HUES6 (cell line): ENCODE measurements at regions not wholly inside any gene's neighbourhood (a gene's known extent, or its start where the extent isn't known, plus 50 kb on each side); places are given as distances from the start of the nearest gene placed in this dataset.

Experiments
- H3K27ac ChIP-seq: 2 replicates; pipeline ENCODE4 v1.7.0; 2013; ENCODE audit warnings: low read depth, mild to moderate bottlenecking, low read length, inconsistent platforms
- H3K27me3 ChIP-seq: 2 replicates; pipeline ENCODE4 v1.6.1; 2013; ENCODE audit warnings: low read length; ENCODE audit not compliant: control insufficient read depth, insufficient read depth
- H3K36me3 ChIP-seq: 2 replicates; pipeline ENCODE4 v1.6.1; 2013; ENCODE audit warnings: low read length; ENCODE audit not compliant: control insufficient read depth, insufficient read depth
- H3K4me1 ChIP-seq: 2 replicates; pipeline ENCODE4 v1.6.1; 2013; ENCODE audit warnings: low read length; ENCODE audit not compliant: control insufficient read depth, insufficient read depth
- H3K4me3 ChIP-seq: 2 replicates; pipeline ENCODE4 v1.5.1; 2013; ENCODE audit warnings: low read depth, low read length
- H3K9ac ChIP-seq: one replicate; pipeline ENCODE4 v1.6.1; 2013; ENCODE audit warnings: mild to moderate bottlenecking, low read length
- H3K9me3 ChIP-seq: 2 replicates; pipeline ENCODE4 v1.6.1; 2013; ENCODE audit warnings: low read depth, low read length; ENCODE audit not compliant: control insufficient read depth, insufficient read depth

DNA sequence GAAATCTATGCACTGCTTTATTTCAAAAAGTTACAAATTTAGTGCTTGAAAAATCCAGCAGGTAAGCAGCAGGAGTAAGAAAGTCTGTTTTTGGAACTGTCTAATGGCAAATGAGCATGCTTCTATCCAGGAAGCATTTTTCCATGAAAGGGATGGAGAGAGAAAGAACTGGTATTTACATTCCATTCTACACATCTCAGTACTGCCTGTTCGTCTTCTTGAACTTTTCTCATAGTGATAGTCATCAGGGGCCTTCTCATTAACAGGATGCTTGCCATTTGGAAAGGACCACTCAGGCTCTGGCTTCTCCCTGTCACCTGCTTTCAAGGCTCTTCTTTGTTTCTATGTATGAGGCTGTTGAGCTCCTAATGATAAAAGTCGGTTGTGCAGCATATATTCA, 267.3 kb upstream of the IL12A start:
- H3K9ac ChIP-seq: no peak overlapping the region
- H3K27me3 ChIP-seq: no peaks in the 10 kb centered on the region
- H3K4me1 ChIP-seq: no peaks in the 10 kb centered on the region
- H3K9me3 ChIP-seq: no peaks in the 10 kb centered on the region
- H3K36me3 ChIP-seq: no peaks in the 10 kb centered on the region
- H3K27ac ChIP-seq: no peak overlapping the region
- no peak overlapping the region for H3K4me3 ChIP-seq

DNA sequence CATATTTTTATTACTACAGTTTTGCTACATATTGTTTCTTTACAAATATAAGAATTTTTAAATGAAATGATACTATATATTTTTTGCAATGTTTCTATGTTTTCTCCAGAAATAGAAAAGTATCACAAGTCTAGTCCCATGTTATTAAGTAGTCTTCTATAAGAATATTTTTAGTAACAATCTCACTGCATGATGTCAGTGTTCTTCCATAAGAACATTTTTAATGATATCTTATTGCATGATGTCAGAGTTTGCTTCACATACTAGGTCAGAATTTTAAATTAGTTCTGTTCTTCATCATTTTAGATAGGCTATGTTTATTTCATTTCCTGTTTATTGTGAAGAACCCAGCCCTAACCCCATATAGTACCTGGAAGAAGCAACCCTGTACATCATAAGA, 265.3 kb upstream of the IL12A start:
- H3K36me3 ChIP-seq: no peaks in the 10 kb centered on the region
- no peak overlapping the region for H3K4me3 ChIP-seq
- no peak overlapping the region for H3K27ac ChIP-seq
- no peaks in the 10 kb centered on the region for H3K27me3 ChIP-seq
- H3K9ac ChIP-seq: no peak overlapping the region
- H3K4me1 ChIP-seq: no peaks in the 10 kb centered on the region
- no peaks in the 10 kb centered on the region for H3K9me3 ChIP-seq

DNA sequence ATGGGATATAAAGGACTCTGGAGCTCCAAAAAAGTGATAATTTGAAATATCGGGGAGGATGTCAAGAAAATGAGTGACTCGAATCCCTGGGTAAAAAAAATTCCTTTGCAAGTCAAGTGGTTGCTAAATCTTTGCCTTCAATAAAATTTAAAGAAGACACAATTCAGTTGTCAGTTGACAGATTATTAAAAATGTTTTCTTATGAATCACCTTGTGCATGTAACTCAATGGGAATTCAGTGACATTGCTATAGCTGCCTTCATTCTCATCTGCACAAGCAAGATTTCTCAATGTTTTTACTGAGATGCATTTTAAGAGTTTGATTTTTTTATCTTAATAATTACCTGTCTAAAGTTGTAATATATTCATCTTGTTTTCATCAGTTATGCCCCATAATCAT, 264.0 kb upstream of the IL12A start:
- no peaks in the 10 kb centered on the region for H3K36me3 ChIP-seq
- no peak overlapping the region for H3K9ac ChIP-seq
- no peaks in the 10 kb centered on the region for H3K9me3 ChIP-seq
- no peaks in the 10 kb centered on the region for H3K4me1 ChIP-seq
- no peak overlapping the region for H3K4me3 ChIP-seq
- H3K27ac ChIP-seq: no peak overlapping the region
- no peaks in the 10 kb centered on the region for H3K27me3 ChIP-seq

DNA sequence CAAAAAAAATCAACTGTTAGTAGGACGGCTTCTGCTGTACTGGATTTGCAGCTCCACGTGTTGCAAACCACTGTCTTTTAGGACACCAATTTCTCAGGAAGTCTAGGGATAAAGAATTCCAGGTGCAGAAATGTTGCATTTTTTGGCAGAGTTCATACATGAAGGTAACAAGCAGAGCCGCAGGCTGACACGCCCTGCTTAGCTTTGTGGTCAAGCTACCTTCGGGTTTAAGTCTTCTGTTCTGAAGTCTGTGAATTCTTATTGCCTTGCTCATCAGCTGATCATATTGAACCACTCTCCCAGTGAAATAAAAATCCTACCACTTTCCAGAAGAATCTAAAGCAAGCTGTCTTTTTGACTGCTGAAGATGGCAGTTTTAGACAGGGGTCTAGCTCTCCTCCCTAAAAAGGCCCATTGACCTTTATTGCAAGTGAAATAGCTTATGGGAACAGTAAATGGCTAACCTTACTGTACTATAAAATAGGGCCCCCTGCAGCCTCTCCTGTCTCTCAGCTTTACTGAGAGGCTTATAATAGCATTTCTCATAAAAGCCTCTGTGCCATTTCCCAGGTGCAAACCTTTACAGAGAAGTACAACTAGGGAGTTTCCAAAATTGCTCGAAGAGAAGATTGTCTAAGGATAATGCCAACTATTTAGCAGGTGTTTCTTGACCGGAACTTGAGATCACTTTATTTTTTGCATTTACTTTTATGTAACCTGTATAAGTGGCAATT, 262.2 kb upstream of the IL12A start:
- no peaks in the 10 kb centered on the region for H3K9me3 ChIP-seq
- no peak overlapping the region for H3K9ac ChIP-seq
- no peak overlapping the region for H3K27ac ChIP-seq
- no peaks in the 10 kb centered on the region for H3K27me3 ChIP-seq
- H3K4me3 ChIP-seq: no peak overlapping the region
- no peaks in the 10 kb centered on the region for H3K36me3 ChIP-seq
- H3K4me1 ChIP-seq: peaks cover 4% of the 10 kb centered on the region; the same call in 1 of the 2 replicates

DNA sequence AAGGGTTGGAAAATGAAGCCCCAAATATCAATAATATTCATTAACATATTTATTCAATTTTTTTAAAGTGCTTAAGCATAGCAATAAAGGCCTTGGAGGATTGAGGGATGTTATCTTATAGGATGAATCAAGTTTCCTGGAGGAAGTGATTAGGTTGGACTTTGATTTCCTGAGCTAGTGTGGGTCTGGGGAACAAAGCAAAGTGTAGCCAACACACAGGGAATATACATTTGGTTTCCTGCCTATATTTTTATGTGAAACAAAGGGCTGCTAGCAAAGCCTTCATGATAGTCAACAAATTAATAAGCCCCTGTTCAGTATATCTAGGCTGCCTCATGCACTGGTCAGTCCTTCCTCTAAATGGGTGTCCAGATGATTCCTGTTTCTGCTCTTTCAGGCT, 261.1 kb upstream of the IL12A start:
- no peaks in the 10 kb centered on the region for H3K9me3 ChIP-seq
- H3K36me3 ChIP-seq: no peaks in the 10 kb centered on the region
- H3K4me3 ChIP-seq: no peak overlapping the region
- H3K27ac ChIP-seq: no peak overlapping the region
- no peaks in the 10 kb centered on the region for H3K27me3 ChIP-seq
- H3K4me1 ChIP-seq: peaks cover 15% of the 10 kb centered on the region
- H3K9ac ChIP-seq: no peak overlapping the region

DNA sequence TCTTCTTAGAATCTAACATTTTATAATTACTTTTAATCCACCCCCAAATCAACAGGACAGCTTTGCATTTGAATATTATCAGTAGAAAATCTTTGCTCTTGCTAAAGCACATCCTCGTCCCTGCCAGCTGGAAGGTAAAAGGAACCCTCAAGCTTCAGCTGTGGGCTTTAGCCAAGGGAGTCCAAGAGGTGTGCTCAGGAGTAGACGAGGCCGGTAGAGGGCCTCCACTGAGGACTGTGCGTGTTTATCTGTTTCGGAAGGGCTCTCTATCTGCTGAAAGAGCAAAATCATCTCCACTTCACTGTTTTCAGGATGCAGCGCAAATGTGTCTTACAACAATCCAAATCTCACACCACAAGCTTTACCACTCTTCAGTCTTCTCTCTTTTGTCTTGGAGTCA, 257.4 kb upstream of the IL12A start:
- Histone ChIP-seq H3K27ac (no peak overlapping the region), H3K9me3 (no peaks in the 10 kb centered on the region), H3K4me3 (no peak overlapping the region), H3K36me3 (no peaks in the 10 kb centered on the region), H3K4me1 (peaks cover 28% of the 10 kb centered on the region), H3K9ac (no peak overlapping the region), H3K27me3 (no peaks in the 10 kb centered on the region)

DNA sequence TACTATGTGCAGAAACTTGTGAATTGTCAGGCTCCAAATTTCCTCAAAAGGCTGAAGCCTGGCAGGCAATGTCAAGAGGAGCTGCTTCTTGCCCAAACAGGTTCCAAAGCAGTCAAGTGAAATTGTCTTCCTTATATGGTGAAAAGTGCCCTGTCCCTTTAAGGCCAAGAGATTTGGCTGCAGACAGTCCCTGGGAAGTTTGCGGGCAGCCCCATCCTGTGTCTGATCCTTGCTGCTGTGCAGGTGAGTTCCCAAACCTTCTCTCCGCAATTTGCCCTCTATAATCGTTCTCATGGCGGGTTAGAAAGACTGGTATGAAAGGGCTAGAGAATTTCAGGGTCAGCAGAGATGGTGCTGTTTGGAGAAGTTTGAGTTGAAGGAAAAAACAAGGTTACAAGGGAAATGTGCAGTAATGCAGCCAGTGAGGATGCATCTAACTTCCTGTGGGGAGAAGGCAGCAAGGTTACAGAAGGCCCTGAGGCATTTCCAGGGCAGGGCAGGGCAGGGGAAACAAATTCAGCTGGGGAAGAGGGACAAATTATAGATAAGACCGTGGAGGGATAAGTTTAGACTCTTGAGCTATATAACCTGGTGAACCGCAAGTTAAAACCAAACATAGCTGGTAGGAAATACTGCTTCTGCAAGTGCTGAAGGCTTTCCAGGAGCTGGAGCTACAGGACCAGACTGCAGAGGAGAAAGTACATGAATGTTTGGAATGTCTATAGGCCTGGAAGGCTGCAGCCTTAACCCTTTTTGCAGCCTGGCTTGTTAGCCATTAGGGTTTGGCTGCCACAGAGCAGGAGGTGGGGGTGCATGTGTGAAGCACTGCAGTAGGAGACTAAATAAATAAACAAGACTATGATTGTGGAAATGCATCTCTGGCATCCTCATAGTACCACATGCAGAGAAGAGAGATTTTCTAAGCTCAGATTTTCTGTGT, 256.2 kb upstream of the IL12A start:
- Histone ChIP-seq H3K9me3 (no peaks in the 10 kb centered on the region), H3K9ac (peak overlapping the region; percentile 72), H3K36me3 (no peaks in the 10 kb centered on the region), H3K27ac (peak overlapping the region; percentile 17; the same call in 1 of the 2 replicates), H3K4me3 (peak overlapping the region; percentile 57), H3K4me1 (peaks cover 28% of the 10 kb centered on the region), H3K27me3 (no peaks in the 10 kb centered on the region)

DNA sequence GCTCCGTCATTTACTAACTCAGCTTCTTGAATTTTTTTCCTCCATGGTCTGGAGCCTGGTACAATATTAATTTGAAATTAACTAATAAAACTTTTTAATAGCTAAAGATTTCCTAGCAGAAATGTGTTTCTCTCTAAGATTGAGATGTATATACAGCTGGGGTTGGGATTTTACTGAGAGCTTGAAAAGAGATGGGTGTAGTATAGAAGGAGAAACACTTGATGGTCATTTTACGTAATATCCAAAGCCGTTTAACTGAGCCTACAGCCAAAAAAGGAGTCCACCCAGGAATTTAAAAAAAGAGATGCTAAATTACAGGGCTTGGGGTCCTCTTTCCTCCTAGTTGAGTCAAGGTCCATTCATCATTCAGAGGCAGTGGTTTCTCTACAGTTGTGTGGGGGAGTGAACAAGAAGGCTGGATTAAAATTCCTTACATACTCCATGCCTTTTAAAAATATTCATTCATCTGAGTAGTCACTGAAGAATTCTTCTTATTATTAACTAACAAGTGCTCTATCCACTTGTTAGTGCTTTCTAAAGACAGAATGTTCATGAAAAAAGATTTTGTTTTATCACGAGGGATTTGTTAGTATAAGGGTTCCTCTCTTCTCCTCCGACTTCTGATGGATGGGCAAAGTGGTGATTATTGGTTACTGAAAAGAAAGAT, 255.3 kb upstream of the IL12A start:
- Histone ChIP-seq H3K4me3 (peak overlapping the region; percentile 57), H3K27me3 (no peaks in the 10 kb centered on the region), H3K27ac (no peak overlapping the region), H3K9me3 (no peaks in the 10 kb centered on the region), H3K36me3 (no peaks in the 10 kb centered on the region), H3K4me1 (peaks cover 28% of the 10 kb centered on the region), H3K9ac (no peak overlapping the region)

DNA sequence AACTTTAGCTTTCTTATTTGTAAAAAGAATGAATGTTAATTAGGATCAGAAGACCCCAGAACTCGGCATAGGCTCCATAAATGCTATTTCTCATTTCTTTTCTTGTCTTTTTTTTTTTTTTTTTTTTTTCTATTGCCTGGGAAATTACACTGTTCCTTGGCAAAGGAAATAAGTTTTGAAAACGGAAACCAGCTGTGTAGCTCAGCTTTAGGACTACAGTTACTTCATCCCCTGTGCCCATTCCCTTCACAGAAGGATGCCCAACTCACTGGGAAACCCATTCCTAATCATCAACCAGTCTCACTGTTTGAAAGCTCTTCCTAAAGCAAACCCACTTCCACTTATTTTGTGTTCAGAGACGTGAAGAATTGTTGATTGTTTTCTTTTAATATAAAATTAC, 254.0 kb upstream of the IL12A start:
- Histone ChIP-seq H3K4me1 (peaks cover 28% of the 10 kb centered on the region), H3K27ac (no peak overlapping the region), H3K36me3 (no peaks in the 10 kb centered on the region)

DNA sequence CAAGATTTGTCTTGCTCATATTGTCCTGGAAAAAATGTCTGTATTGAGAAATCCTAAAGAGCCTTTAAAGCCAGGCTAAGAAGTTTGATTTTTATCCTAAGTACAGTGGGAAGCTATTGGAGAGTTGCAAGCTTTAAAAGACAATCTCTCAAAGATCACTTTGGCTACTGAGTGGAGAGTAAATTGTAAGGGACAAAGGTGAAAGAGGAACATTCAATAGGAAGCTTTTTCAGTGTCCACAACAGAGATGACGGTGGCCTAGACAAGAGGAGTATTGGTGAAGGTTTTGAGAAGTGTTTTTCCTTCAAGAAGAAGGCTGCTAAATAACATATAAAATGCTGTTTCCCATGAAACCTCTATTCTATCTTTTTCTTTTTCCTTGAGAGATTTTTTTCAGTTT, 249.5 kb upstream of the IL12A start:
- Histone ChIP-seq H3K9ac (no peak overlapping the region), H3K4me1 (no peaks in the 10 kb centered on the region; the same call in 1 of the 2 replicates), H3K9me3 (no peaks in the 10 kb centered on the region), H3K27ac (no peak overlapping the region), H3K36me3 (no peaks in the 10 kb centered on the region), H3K4me3 (no peak overlapping the region), H3K27me3 (no peaks in the 10 kb centered on the region)

More for the DNA sequence above, 254.0 kb upstream of the IL12A start:
- no peak overlapping the region for H3K4me3 ChIP-seq
- H3K9ac ChIP-seq: no peak overlapping the region
- H3K27me3 ChIP-seq: no peaks in the 10 kb centered on the region
- H3K9me3 ChIP-seq: no peaks in the 10 kb centered on the region

DNA sequence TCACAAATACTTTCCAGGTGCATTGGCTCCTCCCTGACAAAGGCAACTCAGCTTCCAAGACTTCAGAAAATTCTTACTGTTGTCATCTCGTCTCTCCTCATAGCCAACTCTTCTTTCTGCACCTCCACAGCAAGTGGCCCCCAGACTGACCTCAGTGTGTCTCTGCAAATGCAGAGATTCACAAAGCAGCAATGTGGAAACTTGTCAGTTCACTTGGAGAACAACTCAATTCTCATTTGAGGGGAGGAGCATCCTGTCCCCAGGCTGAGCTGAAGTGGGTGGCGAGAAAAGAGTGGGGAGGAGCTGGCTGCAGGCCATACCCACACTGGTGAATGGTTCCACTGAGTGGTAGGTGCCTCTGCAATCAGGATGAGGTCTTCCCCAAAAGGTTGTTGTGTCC, 248.7 kb upstream of the IL12A start:
- Histone ChIP-seq H3K27ac (no peak overlapping the region), H3K36me3 (no peaks in the 10 kb centered on the region), H3K4me3 (no peak overlapping the region), H3K27me3 (no peaks in the 10 kb centered on the region), H3K9me3 (no peaks in the 10 kb centered on the region), H3K4me1 (no peaks in the 10 kb centered on the region; the same call in 1 of the 2 replicates), H3K9ac (no peak overlapping the region)
